Activated T-cell treated with anti-CD3 and anti-CD28 coated beads, Interleukin-2, amount 50 U/mL, for 72 hours (primary cell): ENCODE measurements at regions not wholly inside any gene's neighbourhood (a gene's known extent, or its start where the extent isn't known, plus 50 kb on each side); places are given as distances from the start of the nearest gene placed in this dataset.

Experiments
- ATAC-seq, 2 donors: fragments of 150-1000 bp; cut with Tn5 transposase; replicated peaks in 1 of 2; 2 replicates each; pipeline ENCODE4 v1.10.0; 2021; ENCODE audit warnings: moderate library complexity in 2 of 2, mild to moderate bottlenecking in 1 of 2
- DNase-seq, 2 donors: peaks; one replicate each; pipeline ENCODE4 v3.0.0; 2021 to 2022; ENCODE audit warnings: mixed read lengths in 1 of 2
- H3K27ac Mint-ChIP-seq: one replicate; pipeline ENCODE4 v1.8.0; 2022; ENCODE audit warnings: mild to moderate bottlenecking, moderate library complexity, mixed read lengths
- H3K27me3 Mint-ChIP-seq: one replicate; pipeline ENCODE4 v1.8.0; 2022; ENCODE audit warnings: low read depth, mixed read lengths
- H3K36me3 Mint-ChIP-seq, 2 donors: one replicate each; pipeline ENCODE4 v1.8.0; 2022; ENCODE audit warnings: mixed read lengths in 2 of 2, mild to moderate bottlenecking in 1 of 2; ENCODE audit not compliant: insufficient read depth in 2 of 2
- H3K4me1 Mint-ChIP-seq: one replicate; pipeline ENCODE4 v1.8.0; 2022; ENCODE audit warnings: low read depth, mixed read lengths
- H3K4me3 Mint-ChIP-seq, 2 donors: one replicate each; pipeline ENCODE4 v1.8.0; 2022; ENCODE audit warnings: mild to moderate bottlenecking in 2 of 2, mixed read lengths in 2 of 2, moderate library complexity in 2 of 2
- H3K9me3 Mint-ChIP-seq, 2 donors: one replicate each; pipeline ENCODE4 v1.8.0; 2022; ENCODE audit warnings: mixed read lengths in 2 of 2

DNA sequence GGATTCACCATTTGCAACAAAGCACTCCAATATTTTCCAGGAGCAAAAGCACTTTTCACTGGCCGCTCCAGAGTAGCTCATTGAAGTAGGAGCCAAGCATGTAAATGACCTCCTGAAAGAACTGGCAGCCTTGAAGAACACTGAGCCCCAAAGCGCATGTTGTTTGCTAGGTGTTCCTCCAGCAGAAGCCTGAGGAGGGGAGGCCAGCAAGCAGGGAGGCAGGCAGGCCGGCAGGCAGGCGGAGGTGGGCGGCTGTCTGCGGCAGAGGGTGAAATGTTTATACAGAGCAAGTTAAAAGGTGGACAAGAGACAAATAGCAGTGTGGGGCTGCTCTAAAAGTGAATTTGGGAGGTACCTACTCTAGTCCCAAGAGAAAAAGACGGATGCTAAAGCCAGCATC, 439.4 kb downstream of the CCDC91 start:
- Mint-ChIP-seq H3K4me1 (no peaks in the 10 kb centered on the region), H3K4me3 (no peak overlapping the region), H3K27me3 (no peaks in the 10 kb centered on the region), H3K9me3 (no peaks in the 10 kb centered on the region), H3K27ac (no peak overlapping the region), H3K36me3 (no peaks in the 10 kb centered on the region)
- DNase-seq (no peak), ATAC-seq (no peak)

DNA sequence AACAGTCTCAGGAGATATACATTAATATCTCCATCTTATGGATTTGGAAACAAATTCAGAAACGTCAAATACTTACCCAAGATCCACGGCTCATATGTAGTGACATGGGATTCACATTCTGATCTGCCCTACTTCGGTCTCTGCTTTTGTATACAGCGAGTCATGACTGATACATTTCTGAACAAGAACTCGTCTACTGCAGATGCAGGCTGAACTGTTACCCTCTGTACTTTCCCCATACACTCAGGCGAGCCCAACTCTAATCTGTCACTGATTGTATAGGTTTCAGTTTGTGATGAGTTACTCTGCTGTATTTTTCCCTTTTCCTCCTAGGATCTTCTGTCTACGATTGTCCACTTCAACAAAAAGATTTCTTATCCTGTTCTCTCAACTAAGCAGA, 441.6 kb downstream of the CCDC91 start:
- Mint-ChIP-seq H3K27ac (no peak overlapping the region), H3K4me3 (no peak overlapping the region), H3K9me3 (peaks cover 0 to 1% of the 10 kb centered on the region in 2 donors), H3K36me3 (no peaks in the 10 kb centered on the region), H3K27me3 (no peaks in the 10 kb centered on the region), H3K4me1 (no peaks in the 10 kb centered on the region)
- ATAC-seq, result peak in 1 of 2 donors; percentile 48
- no peak for DNase-seq

DNA sequence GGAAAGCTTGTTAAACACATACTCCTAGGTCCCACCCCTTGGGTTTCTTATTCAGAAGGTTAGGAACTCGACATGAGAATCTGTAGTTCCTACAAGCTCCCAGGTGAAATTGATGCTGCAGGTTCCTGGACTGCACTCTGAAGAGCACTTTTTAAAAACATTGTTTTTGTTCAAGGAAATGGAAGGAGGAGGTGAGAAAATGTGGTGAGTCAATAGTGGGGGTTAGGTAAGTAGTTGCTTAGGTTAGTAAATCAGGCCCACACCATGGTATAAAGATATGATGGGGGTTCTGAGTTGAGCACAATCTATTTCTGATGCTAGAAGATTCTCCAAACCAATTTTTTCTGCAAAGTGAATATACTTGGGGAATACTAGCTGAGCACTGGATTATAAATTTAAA, 450.3 kb downstream of the CCDC91 start:
- H3K9me3 Mint-ChIP-seq, result peaks cover 0 to 4% of the 10 kb centered on the region in 2 donors
- no peaks in the 10 kb centered on the region for H3K4me1 Mint-ChIP-seq
- H3K4me3 Mint-ChIP-seq, result no peak overlapping the region
- DNase-seq, result no peak
- no peaks in the 10 kb centered on the region for H3K27me3 Mint-ChIP-seq
- H3K27ac Mint-ChIP-seq, result no peak overlapping the region
- no peaks in the 10 kb centered on the region for H3K36me3 Mint-ChIP-seq
- ATAC-seq, result no peak

DNA sequence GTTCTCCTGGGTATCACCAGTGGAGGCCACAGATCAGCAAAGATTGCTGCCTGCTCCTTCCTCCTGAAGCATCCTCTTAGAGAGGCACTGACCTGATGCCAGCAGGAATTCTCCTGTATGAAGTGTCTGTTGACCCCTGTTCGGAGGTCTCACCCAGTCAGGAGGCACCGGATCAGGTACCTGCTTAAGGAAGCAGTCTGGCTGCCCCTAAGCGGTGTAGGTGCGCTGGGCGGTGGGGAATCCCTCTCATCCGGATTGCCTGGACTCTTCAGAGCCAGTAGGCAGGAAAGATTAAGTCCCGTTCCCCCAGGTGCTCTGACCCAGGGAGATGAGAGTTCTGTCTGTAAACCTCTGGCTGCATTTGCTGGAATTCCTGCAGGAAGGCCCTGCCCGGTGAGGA, 455.2 kb downstream of the CCDC91 start:
- no peaks in the 10 kb centered on the region for H3K27me3 Mint-ChIP-seq
- H3K36me3 Mint-ChIP-seq, result no peaks in the 10 kb centered on the region
- no peak overlapping the region for H3K4me3 Mint-ChIP-seq
- H3K4me1 Mint-ChIP-seq, result no peaks in the 10 kb centered on the region
- H3K9me3 Mint-ChIP-seq, result peaks cover 0 to 1% of the 10 kb centered on the region in 2 donors
- no peak for ATAC-seq
- H3K27ac Mint-ChIP-seq, result no peak overlapping the region
- DNase-seq, result no peak

DNA sequence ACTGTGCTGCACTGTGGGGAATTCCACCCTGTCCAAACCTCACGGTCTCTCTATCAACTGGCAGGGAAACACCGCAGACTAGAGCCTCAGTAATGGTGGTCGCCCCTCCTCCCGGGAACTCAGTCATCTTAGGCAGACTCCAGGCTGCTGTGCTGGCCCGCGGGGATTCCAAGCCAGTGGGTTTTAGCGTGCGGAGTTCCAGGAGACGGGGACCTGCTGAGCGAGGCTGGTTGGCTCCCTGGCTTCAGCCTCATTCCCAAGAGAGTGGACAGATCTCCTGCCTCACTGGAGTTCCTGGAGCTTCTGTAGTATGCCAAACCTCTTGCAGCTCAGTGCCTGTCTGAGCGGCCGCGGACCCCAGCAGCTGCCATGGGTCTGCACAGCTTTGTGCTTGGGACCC, 455.6 kb downstream of the CCDC91 start:
- no peaks in the 10 kb centered on the region for H3K27me3 Mint-ChIP-seq
- H3K9me3 Mint-ChIP-seq, result peaks cover 0 to 1% of the 10 kb centered on the region in 2 donors
- DNase-seq (no peak), ATAC-seq (no peak)
- H3K27ac Mint-ChIP-seq, result no peak overlapping the region
- no peaks in the 10 kb centered on the region for H3K4me1 Mint-ChIP-seq
- no peaks in the 10 kb centered on the region for H3K36me3 Mint-ChIP-seq
- no peak overlapping the region for H3K4me3 Mint-ChIP-seq

DNA sequence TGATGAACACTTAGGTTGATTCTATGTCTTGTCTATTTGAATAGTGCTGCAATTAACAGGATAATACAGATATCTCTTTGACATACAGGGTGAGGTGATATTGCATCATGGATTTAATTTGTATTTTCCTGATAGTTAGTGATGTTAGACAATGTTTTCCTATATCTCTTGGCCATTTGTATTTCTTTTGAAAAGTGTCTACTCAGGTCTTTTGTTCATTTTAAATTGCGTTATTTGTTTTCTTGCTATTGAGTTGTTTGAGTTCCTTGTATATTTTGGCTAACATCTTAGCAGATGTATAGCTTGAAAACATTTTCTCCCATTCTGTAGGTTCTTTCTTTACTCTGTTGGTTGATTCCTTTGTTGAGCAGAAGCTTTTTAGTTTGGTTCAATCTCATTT, 460.6 kb downstream of the CCDC91 start:
- no peak overlapping the region for H3K27ac Mint-ChIP-seq
- H3K4me1 Mint-ChIP-seq, result no peaks in the 10 kb centered on the region
- ATAC-seq (no peak), DNase-seq (no peak)
- H3K36me3 Mint-ChIP-seq, result peaks cover 0 to 2% of the 10 kb centered on the region in 2 donors
- no peak overlapping the region for H3K4me3 Mint-ChIP-seq
- no peaks in the 10 kb centered on the region for H3K27me3 Mint-ChIP-seq
- H3K9me3 Mint-ChIP-seq, result peaks cover 0 to 2% of the 10 kb centered on the region in 2 donors

DNA sequence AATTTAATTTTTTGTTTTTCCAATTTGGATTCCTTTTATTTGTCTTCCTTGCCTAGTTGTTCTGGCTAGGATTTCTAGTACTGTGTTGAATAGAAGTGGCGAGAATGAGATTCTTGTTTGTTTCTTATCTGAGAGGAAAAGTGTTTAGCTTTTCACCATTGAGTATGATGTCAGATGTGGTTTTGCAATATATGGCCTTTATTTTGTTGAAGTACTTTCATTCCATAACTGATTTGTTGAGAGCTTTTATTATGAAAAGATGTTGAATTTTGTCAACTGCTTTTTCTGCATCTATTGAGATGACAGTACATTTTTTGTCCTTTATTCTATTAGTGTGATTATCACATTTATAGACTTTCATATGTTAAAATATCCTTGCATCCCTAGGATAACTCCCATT, 462.0 kb downstream of the CCDC91 start:
- Mint-ChIP-seq H3K27me3 (no peaks in the 10 kb centered on the region), H3K9me3 (peaks cover 0 to 2% of the 10 kb centered on the region in 2 donors), H3K27ac (no peak overlapping the region), H3K4me3 (no peak overlapping the region), H3K36me3 (peaks cover 0 to 2% of the 10 kb centered on the region in 2 donors), H3K4me1 (no peaks in the 10 kb centered on the region)
- ATAC-seq (no peak), DNase-seq (no peak)

DNA sequence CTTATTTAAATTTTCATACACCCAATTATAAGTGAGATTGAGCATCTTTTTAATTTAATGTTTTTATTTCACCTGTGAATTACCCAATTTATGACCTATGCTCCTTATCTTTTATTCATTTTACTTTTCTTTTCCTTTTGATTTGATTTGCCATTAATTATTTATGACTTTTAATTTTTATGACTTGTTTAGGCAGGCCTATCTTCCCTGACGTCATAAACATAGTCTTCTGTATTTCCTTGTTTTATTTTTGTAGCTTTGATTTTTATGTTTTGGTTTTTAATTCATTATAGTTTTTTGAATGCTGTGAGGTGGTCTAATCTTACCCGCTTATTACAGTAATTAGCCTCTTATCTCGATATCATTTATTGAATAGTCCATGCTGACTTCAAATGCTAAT, 467.1 kb upstream of the FAR2 start:
- Mint-ChIP-seq H3K36me3 (no peaks in the 10 kb centered on the region), H3K27ac (no peak overlapping the region), H3K9me3 (peaks cover 3 to 4% of the 10 kb centered on the region in 2 donors), H3K27me3 (no peaks in the 10 kb centered on the region), H3K4me3 (no peak overlapping the region), H3K4me1 (no peaks in the 10 kb centered on the region)
- ATAC-seq, result no peak
- no peak for DNase-seq

DNA sequence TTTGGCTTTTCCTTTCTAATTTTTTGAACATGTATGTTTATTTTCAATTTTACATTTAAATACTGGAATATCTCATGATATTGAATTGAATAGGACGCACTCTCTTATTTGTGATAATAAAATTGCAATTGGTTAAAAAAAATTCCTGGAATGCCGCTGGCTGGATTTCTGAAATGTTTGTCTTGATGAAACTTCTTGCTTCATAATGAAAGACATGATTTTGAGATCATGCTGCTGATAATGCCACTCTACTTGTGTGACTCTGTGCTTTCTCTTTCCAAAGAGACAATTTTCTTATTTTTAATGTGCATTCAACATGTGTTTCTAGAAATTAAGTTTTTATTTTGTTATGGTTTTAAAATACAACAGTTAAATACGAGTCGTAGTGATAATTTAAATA, 465.7 kb upstream of the FAR2 start:
- H3K27me3 Mint-ChIP-seq, result no peaks in the 10 kb centered on the region
- H3K27ac Mint-ChIP-seq, result no peak overlapping the region
- H3K9me3 Mint-ChIP-seq, result peaks cover 3 to 4% of the 10 kb centered on the region in 2 donors
- H3K4me3 Mint-ChIP-seq, result no peak overlapping the region
- no peaks in the 10 kb centered on the region for H3K36me3 Mint-ChIP-seq
- ATAC-seq (no peak), DNase-seq (no peak)
- H3K4me1 Mint-ChIP-seq, result no peaks in the 10 kb centered on the region

DNA sequence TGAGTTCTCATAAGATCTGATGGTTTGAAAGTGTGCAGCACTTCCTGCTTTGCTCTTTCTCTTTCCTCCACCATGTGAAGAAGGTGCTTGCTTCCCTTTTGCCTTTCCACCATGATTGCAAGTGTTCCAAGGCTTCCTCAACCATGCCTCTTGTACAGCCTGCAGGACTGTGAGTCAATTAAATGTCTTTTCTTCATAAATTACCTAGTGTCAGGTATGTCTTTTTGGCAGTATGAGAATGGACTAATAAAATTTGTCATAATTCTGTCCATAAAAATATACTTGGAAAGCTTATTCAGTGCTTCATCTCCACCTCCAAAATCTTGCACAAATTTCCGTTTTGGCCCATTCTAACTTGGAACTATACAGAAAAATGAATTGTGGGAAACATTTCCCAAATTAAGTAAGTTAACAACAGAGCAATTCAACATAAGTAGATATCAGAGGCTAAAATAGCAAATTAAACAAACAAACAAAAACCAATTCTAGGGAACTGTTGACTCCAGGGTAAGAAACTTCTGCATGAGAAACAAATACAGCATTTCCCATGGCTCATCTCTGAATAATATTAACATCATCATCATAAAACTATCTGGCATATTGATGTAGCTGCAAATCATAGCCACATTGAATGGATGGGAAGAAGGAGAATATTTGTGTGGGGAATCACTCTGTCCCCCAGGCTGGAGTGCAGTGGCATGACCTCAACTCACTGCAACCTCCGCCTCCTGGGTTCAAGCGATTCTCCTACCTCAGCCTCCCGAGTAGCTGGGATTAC, 459.5 kb upstream of the FAR2 start:
- DNase-seq, result no peak
- Mint-ChIP-seq H3K9me3 (peaks cover 0 to 4% of the 10 kb centered on the region in 2 donors), H3K27me3 (no peaks in the 10 kb centered on the region), H3K27ac (no peak overlapping the region), H3K36me3 (no peaks in the 10 kb centered on the region), H3K4me3 (no peak overlapping the region), H3K4me1 (no peaks in the 10 kb centered on the region)
- ATAC-seq, result no peak

DNA sequence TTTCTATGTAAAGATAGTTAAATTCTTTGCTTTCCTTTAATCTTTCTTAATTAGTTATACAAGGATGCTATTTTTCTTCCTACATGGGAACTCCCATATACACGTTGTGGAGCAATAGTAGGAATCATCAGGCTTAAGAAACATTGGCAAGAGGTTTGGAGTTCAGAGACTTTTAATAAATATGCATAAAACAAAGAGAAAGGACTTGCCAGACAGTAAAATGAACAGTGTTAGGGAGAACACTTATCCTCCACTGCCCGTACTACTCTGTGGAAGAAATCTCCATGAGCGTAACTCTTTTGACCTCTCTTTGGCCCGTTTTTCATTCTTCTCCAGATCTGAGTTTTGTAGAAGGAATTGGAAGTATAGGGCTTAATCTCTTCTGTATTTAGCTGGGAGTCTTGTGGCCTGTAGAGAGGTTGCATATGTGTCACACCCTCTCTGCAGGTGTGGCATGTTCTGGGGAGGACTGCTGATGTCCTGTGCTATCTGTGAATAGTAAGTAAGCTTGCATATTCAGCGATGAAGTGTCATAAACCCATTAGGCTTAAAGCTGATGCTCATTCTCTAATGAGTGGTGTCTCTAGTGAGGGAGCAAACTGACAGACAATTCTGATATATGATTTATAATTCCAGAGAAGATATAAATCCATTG, 455.4 kb upstream of the FAR2 start:
- H3K4me1 Mint-ChIP-seq, result no peaks in the 10 kb centered on the region
- no peak overlapping the region for H3K27ac Mint-ChIP-seq
- no peaks in the 10 kb centered on the region for H3K27me3 Mint-ChIP-seq
- DNase-seq (no peak), ATAC-seq (no peak)
- H3K36me3 Mint-ChIP-seq, result no peaks in the 10 kb centered on the region
- no peak overlapping the region for H3K4me3 Mint-ChIP-seq
- peaks cover 2 to 6% of the 10 kb centered on the region in 2 donors for H3K9me3 Mint-ChIP-seq

DNA sequence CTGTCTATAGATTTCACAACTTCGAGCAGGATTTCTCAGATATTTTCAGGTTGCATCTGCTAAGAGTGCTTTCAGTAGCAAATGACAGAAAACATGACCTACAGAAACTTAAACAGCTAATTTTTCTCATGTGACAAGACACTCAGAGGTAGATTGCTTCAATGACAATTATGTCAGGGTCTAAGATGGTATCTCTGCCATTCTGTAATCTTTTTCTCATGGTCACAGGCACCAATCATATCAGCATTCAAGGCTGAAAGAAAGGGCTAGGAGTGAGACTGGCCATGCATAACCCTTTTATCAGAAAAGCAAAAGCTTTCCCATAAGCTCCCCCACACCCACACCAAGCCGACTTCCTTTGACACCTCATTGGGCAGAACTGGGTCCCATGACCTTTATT, 450.5 kb upstream of the FAR2 start:
- Mint-ChIP-seq H3K4me1 (no peaks in the 10 kb centered on the region), H3K4me3 (no peak overlapping the region), H3K27ac (no peak overlapping the region), H3K9me3 (peaks cover 2 to 7% of the 10 kb centered on the region in 2 donors), H3K36me3 (no peaks in the 10 kb centered on the region), H3K27me3 (no peaks in the 10 kb centered on the region)
- ATAC-seq (peak in 1 of 2 donors; percentile 33), DNase-seq (no peak)

DNA sequence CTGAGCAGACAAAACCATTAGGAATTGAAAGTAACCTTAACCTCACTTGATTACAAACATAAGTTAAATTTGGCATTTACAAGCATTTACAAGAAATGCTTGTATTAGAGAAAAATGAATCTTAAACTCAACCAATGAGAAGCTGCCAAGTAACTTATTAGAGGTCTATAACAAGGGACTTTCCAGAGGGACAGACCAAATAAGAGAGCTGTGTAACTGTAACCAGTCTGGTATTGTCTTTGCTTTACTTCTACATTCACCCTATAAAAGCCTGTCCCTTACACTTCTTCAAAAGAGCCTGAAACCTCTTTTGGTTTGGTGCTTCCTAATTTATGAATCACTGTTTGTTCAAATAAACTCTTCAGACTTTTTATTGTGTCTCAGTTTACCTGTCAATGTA, 450.0 kb upstream of the FAR2 start:
- H3K27ac Mint-ChIP-seq, result no peak overlapping the region
- H3K27me3 Mint-ChIP-seq, result no peaks in the 10 kb centered on the region
- DNase-seq (no peak), ATAC-seq (no peak)
- H3K4me1 Mint-ChIP-seq, result no peaks in the 10 kb centered on the region
- H3K36me3 Mint-ChIP-seq, result no peaks in the 10 kb centered on the region
- H3K4me3 Mint-ChIP-seq, result no peak overlapping the region
- peaks cover 2 to 7% of the 10 kb centered on the region in 2 donors for H3K9me3 Mint-ChIP-seq

DNA sequence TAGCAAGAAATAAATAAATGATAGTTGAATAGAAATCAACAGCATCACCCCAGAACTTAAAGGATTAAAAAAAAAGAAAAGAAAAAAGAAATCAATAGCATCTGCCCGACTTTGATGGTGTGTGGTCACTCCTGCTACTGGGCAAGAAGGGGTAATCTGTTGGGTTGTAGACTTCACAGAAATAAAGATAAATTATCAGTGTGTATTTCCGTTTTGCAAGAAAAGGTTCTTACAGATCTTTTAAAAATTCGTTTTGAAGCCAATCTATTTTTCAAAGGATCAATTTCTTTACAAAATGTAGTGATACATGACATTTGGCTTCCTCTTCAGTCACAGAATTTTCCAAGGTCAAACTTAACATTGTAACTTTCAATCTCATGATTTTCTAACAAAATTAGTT, 448.9 kb upstream of the FAR2 start:
- peaks cover 2 to 7% of the 10 kb centered on the region in 2 donors for H3K9me3 Mint-ChIP-seq
- no peak for ATAC-seq
- no peaks in the 10 kb centered on the region for H3K27me3 Mint-ChIP-seq

More for the DNA sequence above, 448.9 kb upstream of the FAR2 start:
- H3K36me3 Mint-ChIP-seq, result no peaks in the 10 kb centered on the region
- DNase-seq, result no peak
- no peak overlapping the region for H3K27ac Mint-ChIP-seq
- H3K4me3 Mint-ChIP-seq, result no peak overlapping the region
- no peaks in the 10 kb centered on the region for H3K4me1 Mint-ChIP-seq
